SK-N-MC (cell line): ENCODE measurements at regions not wholly inside any gene's neighbourhood (a gene's known extent, or its start where the extent isn't known, plus 50 kb on each side); places are given as distances from the start of the nearest gene placed in this dataset.

Source experiments
- EZH2 ChIP-seq: fragments of 200-600 bp; sonication (generic); IDR thresholded peaks from one replicate; pipeline ENCODE4 v1.6.1; 2017; ENCODE audit warnings: antibody characterized with exemption
- FOXP2 ChIP-seq: optimal IDR thresholded peaks from 2 replicates; pipeline ENCODE3; 2011; ENCODE audit warnings: mild to moderate bottlenecking, moderate library complexity; ENCODE audit not compliant: insufficient read depth; ENCODE audit errors: extremely low read length, control extremely low read depth
- POLR2AphosphoS5 ChIP-seq: IDR thresholded peaks from 2 replicates; pipeline ENCODE4 v1.6.1; 2012; ENCODE audit warnings: mild to moderate bottlenecking, low read depth, low read length, borderline replicate concordance

- TF ChIP-seq POLR2AphosphoS5 (no peak), EZH2 (no peak), FOXP2 (no peak)
These were observed 355.0 kb downstream of the UQCRFS1 start for GRCh38 chr19:28857967-28858366.
